HCT116 (cell line): ENCODE measurements at regions not wholly inside any gene's neighbourhood (a gene's known extent, or its start where the extent isn't known, plus 50 kb on each side); places are given as distances from the start of the nearest gene placed in this dataset.
"Not testable (repeated sequence)": the region's sequence is repeated elsewhere in the genome, so short reads cannot be mapped to it uniquely, and the experiment has no call there.

Experiments
- ATAC-seq: fragments of 200-7000 bp; cut with Tn5 transposase; 2 replicates; pipeline ENCODE4 v1.9.1; 2020; ENCODE audit warnings: mild to moderate bottlenecking, moderate library complexity
- BruUV-seq: library from RNA; stranded (reverse); fragments of 400-500 nt; replicated peaks from 2 replicates; lab custom pipeline; 2021; lab: Mats Ljungman, UMichigan
- CTCF ChIA-PET: fragments of 300-600 bp; sonication (Branson Sonifier 250); formaldehyde crosslinking; loops from one replicate; lab custom pipeline; 2021; ENCODE audit warnings: antibody characterized with exemption; lab: Charles Lee
- POLR2A ChIA-PET: fragments of 300-600, 350-600 bp; sonication (Branson Sonifier 250); formaldehyde crosslinking; loops from one replicate; lab custom pipeline; 2021; ENCODE audit warnings: antibody characterized with exemption; lab: Charles Lee
- RAD21 ChIA-PET, 2 experiments: fragments of 300-600 bp; sonication (Branson Sonifier 250); formaldehyde crosslinking; loops; one replicate each; lab custom pipeline; 2023; ENCODE audit warnings: low total read pairs in 2 of 2; ENCODE audit not compliant: uncharacterized antibody in 2 of 2, unreplicated experiment in 2 of 2, low non-redundant PET in 1 of 2; lab: Charles Lee
- DNase-seq: peaks from one replicate; pipeline ENCODE4 v3.0.0-alpha.2; 2010; ENCODE audit warnings: low read depth, low spot score
- H2AFZ ChIP-seq: fragments of 200-600 bp; shearing (Covaris generic), sonication (generic); 2 replicates; pipeline ENCODE4 v1.6.1; 2017; ENCODE audit warnings: low read depth, mixed run types, mixed read lengths, antibody characterized with exemption, low read length; ENCODE audit not compliant: poor library complexity, severe bottlenecking
- H3K27ac ChIP-seq: 2 replicates; pipeline ENCODE4 v1.5.1; 2012; ENCODE audit warnings: low read depth, low read length
- H3K27me3 ChIP-seq: fragments of 200-600 bp; sonication (generic); 2 replicates; pipeline ENCODE4 v1.6.1; 2016; ENCODE audit warnings: mixed run types, low read length, mixed read lengths; ENCODE audit not compliant: insufficient read depth
- H3K36me3 ChIP-seq, 2 experiments: fragments of 200-500 bp in 1 of 2; fragments of 200-600 bp in 1 of 2; sonication (Bioruptor generic) in 1 of 2; sonication (generic) in 1 of 2; 2 replicates each; pipeline versions ENCODE4 v1.5.1 to v1.6.1; 2014 to 2016; ENCODE audit warnings: low read length in 2 of 2, inconsistent platforms in 1 of 2, mixed read lengths in 1 of 2, mixed run types in 1 of 2; ENCODE audit not compliant: insufficient read depth in 2 of 2, control insufficient read depth in 1 of 2
- H3K4me1 ChIP-seq, 2 experiments: fragments of 200-600 bp in 1 of 2; sonication (generic) in 1 of 2; 2 replicates each; pipeline versions ENCODE4 v1.5.1 to v1.6.1; 2012 to 2017; ENCODE audit warnings: low read length in 2 of 2, inconsistent platforms in 1 of 2, mild to moderate bottlenecking in 1 of 2, mixed read lengths in 1 of 2, mixed run types in 1 of 2, moderate library complexity in 1 of 2; ENCODE audit not compliant: insufficient read depth in 2 of 2, control insufficient read depth in 1 of 2
- H3K4me2 ChIP-seq: fragments of 200-600 bp; sonication (generic); 2 replicates; pipeline ENCODE4 v1.6.1; 2017; ENCODE audit warnings: mixed run types, low read length, mixed read lengths
- H3K4me3 ChIP-seq, 2 experiments: fragments of 200-600 bp in 1 of 2; sonication (generic) in 1 of 2; replicated peaks in 1 of 2; 2 replicates each; pipeline ENCODE4 v1.5.1; 2011 to 2016; ENCODE audit warnings: low read length in 2 of 2, control low read depth in 1 of 2, low read depth in 1 of 2, mild to moderate bottlenecking in 1 of 2, mixed read lengths in 1 of 2, mixed run types in 1 of 2
- H3K79me2 ChIP-seq: fragments of 200-600 bp; sonication (generic); 2 replicates; pipeline ENCODE4 v1.6.1; 2017; ENCODE audit warnings: mild to moderate bottlenecking, mixed run types, low read length, moderate library complexity, mixed read lengths; ENCODE audit not compliant: insufficient read depth
- H3K9ac ChIP-seq: fragments of 200-600 bp; sonication (generic); 2 replicates; pipeline ENCODE4 v1.6.1; 2016; ENCODE audit warnings: low read length, mixed read lengths
- H3K9me2 ChIP-seq: fragments of 200-600 bp; sonication (generic), shearing (Covaris generic); 2 replicates; pipeline ENCODE4 v1.6.1; 2017; ENCODE audit warnings: mixed run types, mild to moderate bottlenecking, moderate library complexity; ENCODE audit not compliant: insufficient read depth
- H3K9me3 ChIP-seq, 2 experiments: fragments of 200-500 bp in 1 of 2; fragments of 200-600 bp in 1 of 2; sonication (Bioruptor generic) in 1 of 2; sonication (generic) in 1 of 2; 2 replicates each; pipeline ENCODE4 v1.6.1; 2014 to 2017; ENCODE audit warnings: low read length in 2 of 2, mixed read lengths in 2 of 2, inconsistent platforms in 1 of 2, low read depth in 1 of 2, mild to moderate bottlenecking in 1 of 2, mixed run types in 1 of 2, moderate library complexity in 1 of 2; ENCODE audit not compliant: control insufficient read depth in 1 of 2, insufficient read depth in 1 of 2
- H4K20me1 ChIP-seq: fragments of 200-600 bp; sonication (generic), shearing (Covaris generic); 2 replicates; pipeline ENCODE4 v1.6.1; 2017; ENCODE audit warnings: mixed run types, mild to moderate bottlenecking, moderate library complexity; ENCODE audit not compliant: insufficient read depth
- CEBPB ChIP-seq: IDR thresholded peaks from 2 replicates; pipeline ENCODE4 v1.6.1; 2012; ENCODE audit warnings: low read depth
- CTCF ChIP-seq, 3 experiments: fragments of 200-600 bp in 1 of 3; sonication (generic) in 1 of 3; IDR thresholded peaks in 2 of 3; conservative IDR thresholded peaks in 1 of 3; 2 replicates each; pipeline ENCODE4 v1.5.1; 2012 to 2017; ENCODE audit warnings: low read depth in 2 of 3, low read length in 2 of 3, antibody characterized with exemption in 1 of 3, borderline replicate concordance in 1 of 3, control low read depth in 1 of 3, mild to moderate bottlenecking in 1 of 3, mixed read lengths in 1 of 3, mixed run types in 1 of 3, moderate library complexity in 1 of 3; ENCODE audit not compliant: insufficient read depth in 1 of 3
- EZH2phosphoT487 ChIP-seq: fragments of 200-600 bp; IDR thresholded peaks from 2 replicates; pipeline ENCODE4 v1.6.1; 2018; ENCODE audit warnings: antibody characterized with exemption, borderline replicate concordance
- JUND ChIP-seq: IDR thresholded peaks from 2 replicates; pipeline ENCODE4 v1.6.1; 2012
- POLR2A ChIP-seq: IDR thresholded peaks from 2 replicates; pipeline ENCODE4 v1.7.0; 2011; ENCODE audit warnings: borderline replicate concordance; ENCODE audit not compliant: insufficient read depth, insufficient read length; ENCODE audit errors: extremely low read depth
- SIN3A ChIP-seq: IDR thresholded peaks from 2 replicates; pipeline ENCODE4 v1.6.1; 2012; ENCODE audit warnings: low read depth
- TCF7L2 ChIP-seq: IDR thresholded peaks from 2 replicates; pipeline ENCODE4 v1.7.0; 2011; ENCODE audit warnings: borderline replicate concordance, inconsistent platforms; ENCODE audit not compliant: insufficient read depth, insufficient read length; ENCODE audit errors: extremely low read depth
- YY1 ChIP-seq: IDR thresholded peaks from 2 replicates; pipeline ENCODE4 v1.6.1; 2011; ENCODE audit warnings: low read length, low read depth, moderate library complexity, mild to moderate bottlenecking; ENCODE audit not compliant: insufficient replicate concordance; ENCODE audit errors: extremely low read depth
- intact Hi-C: fragments of 100-400 bp; cut with micrococcal nuclease; formaldehyde crosslinking; loops from 2 replicates; pipeline ENCODE4 v1.10.0; 2022
- TF ChIP-seq, protein P1 (sequence below): IDR thresholded peaks from 2 replicates; pipeline ENCODE4 v1.6.1; 2012
- TF ChIP-seq, protein P2 (sequence below): IDR thresholded peaks from 2 replicates; pipeline ENCODE4 v1.6.1; 2011; ENCODE audit warnings: mild to moderate bottlenecking, low read length, moderate library complexity; ENCODE audit not compliant: insufficient replicate concordance; ENCODE audit errors: extremely low read depth

- H3K4me2 ChIP-seq = no peak overlapping the region
- intact Hi-C loops = no loop called here
- ATAC-seq = no peak
- no peaks in the 10 kb centered on the region for H3K36me3 ChIP-seq
- TF ChIP-seq, protein P1, sequence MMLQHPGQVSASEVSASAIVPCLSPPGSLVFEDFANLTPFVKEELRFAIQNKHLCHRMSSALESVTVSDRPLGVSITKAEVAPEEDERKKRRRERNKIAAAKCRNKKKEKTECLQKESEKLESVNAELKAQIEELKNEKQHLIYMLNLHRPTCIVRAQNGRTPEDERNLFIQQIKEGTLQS = no peak
- no peak for TF ChIP-seq SIN3A
- TF ChIP-seq, protein P2, sequence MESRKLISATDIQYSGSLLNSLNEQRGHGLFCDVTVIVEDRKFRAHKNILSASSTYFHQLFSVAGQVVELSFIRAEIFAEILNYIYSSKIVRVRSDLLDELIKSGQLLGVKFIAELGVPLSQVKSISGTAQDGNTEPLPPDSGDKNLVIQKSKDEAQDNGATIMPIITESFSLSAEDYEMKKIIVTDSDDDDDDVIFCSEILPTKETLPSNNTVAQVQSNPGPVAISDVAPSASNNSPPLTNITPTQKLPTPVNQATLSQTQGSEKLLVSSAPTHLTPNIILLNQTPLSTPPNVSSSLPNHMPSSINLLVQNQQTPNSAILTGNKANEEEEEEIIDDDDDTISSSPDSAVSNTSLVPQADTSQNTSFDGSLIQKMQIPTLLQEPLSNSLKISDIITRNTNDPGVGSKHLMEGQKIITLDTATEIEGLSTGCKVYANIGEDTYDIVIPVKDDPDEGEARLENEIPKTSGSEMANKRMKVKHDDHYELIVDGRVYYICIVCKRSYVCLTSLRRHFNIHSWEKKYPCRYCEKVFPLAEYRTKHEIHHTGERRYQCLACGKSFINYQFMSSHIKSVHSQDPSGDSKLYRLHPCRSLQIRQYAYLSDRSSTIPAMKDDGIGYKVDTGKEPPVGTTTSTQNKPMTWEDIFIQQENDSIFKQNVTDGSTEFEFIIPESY = no peak
- no peak for TF ChIP-seq EZH2phosphoT487
- no peak for TF ChIP-seq TCF7L2
- no peak for TF ChIP-seq YY1
- no peak for TF ChIP-seq POLR2A
- no peak for TF ChIP-seq CEBPB
- TF ChIP-seq JUND = no peak
- TF ChIP-seq CTCF (IDR thresholded peaks at IDR 0.05 in 2 of 3, conservative IDR thresholded peaks at IDR 0.05 in 1 of 3; ENCODE audit: borderline replicate concordance in 1 of 3, insufficient read depth in 1 of 3, low read depth in 2 of 3, low read length in 2 of 3) = no peak
- no peaks in the 10 kb centered on the region for H3K9me2 ChIP-seq
- no peaks in the 10 kb centered on the region for H4K20me1 ChIP-seq
- no peaks in the 10 kb centered on the region for H3K27me3 ChIP-seq
- ChIA-PET CTCF (no interaction called here), RAD21 (no interaction called here), POLR2A (no interaction called here)
- H3K9me3 ChIP-seq = no peaks in the 10 kb centered on the region
- no peaks in the 10 kb centered on the region for H3K79me2 ChIP-seq
- no peak for DNase-seq
- H3K27ac ChIP-seq = no peak overlapping the region
- no peak overlapping the region for H3K9ac ChIP-seq
- no peak overlapping the region for H2AFZ ChIP-seq
- H3K4me3 ChIP-seq = no peak overlapping the region
- H3K4me1 ChIP-seq = peaks cover 0 to 3% of the 10 kb centered on the region in 2 experiments; a peak in 1 of 4 replicates
- no TSS peak for BruUV-seq
Measured at GRCh38 chr4:103264905-103265304, 66.8 kb upstream of the CENPE start.

- H3K79me2 ChIP-seq, H2AFZ ChIP-seq, POLR2A ChIA-PET, H3K36me3 ChIP-seq, BruUV-seq, H3K9me3 ChIP-seq, H3K27me3 ChIP-seq, H3K27ac ChIP-seq, H3K4me1 ChIP-seq, ATAC-seq, H3K9me2 ChIP-seq, CTCF ChIA-PET, H4K20me1 ChIP-seq, DNase-seq, RAD21 ChIA-PET, H3K9ac ChIP-seq, H3K4me3 ChIP-seq, H3K4me2 ChIP-seq, intact Hi-C loops: not testable (repeated sequence)
Measured at GRCh38 chr4:103256068-103256467, 57.9 kb upstream of the CENPE start.
